WERI-Rb-1 (cell line): ENCODE measurements at regions not wholly inside any gene's neighbourhood (a gene's known extent, or its start where the extent isn't known, plus 50 kb on each side); places are given as distances from the start of the nearest gene placed in this dataset.

ENCODE experiments used
- DNase-seq: peaks from one replicate; pipeline ENCODE4 v3.0.0-alpha.2; 2020
- H3K27ac ChIP-seq: fragments of 250-450 bp; sonication (Bioruptor Pico); 2 replicates; pipeline ENCODE4 v1.5.1; 2020; ENCODE audit warnings: mild to moderate bottlenecking, moderate library complexity
- H3K27me3 ChIP-seq: fragments of 250-450 bp; sonication (Bioruptor Pico); 2 replicates; pipeline ENCODE4 v1.5.1; 2021; ENCODE audit warnings: mild to moderate bottlenecking, low read depth, moderate library complexity; ENCODE audit not compliant: insufficient read depth, severe bottlenecking
- H3K36me3 ChIP-seq: fragments of 250-450 bp; sonication (Bioruptor Pico); 2 replicates; pipeline ENCODE4 v1.5.1; 2020; ENCODE audit warnings: mild to moderate bottlenecking, moderate library complexity
- H3K4me3 ChIP-seq: 2 replicates; pipeline ENCODE4 v1.5.1; 2011; ENCODE audit warnings: low read depth, mild to moderate bottlenecking, control low read depth, low read length
- H3K9me3 ChIP-seq: fragments of 250-450 bp; sonication (Bioruptor Pico); 2 replicates; pipeline ENCODE4 v1.5.1; 2021; ENCODE audit warnings: mild to moderate bottlenecking, moderate library complexity; ENCODE audit not compliant: severe bottlenecking
- TF ChIP-seq, protein P1 (sequence below): IDR thresholded peaks from 2 replicates; pipeline ENCODE4 v1.5.1; 2011; ENCODE audit warnings: low read depth, mild to moderate bottlenecking, control low read depth, inconsistent platforms, low read length

DNA sequence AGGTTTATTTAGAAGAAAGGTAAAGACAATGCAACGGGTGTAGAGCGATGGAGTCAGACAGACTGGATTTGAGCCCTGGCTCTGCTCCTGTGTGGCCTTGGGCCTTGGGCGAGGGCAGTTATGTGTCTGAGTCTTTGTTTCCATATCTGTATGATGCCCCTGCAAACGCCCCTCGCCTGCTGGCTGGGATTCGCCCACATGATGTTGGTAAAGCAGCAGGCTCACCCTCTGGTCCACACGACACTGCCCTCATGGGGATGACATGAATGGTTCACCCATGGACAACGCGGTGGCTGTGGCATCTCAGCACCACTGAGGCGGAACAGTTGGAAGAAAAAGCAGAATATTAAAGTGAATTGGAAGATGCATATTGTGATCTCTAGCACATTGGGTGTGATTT, 60.3 kb downstream of the FOXL1 start:
- Histone ChIP-seq H3K27me3 (no peaks in the 10 kb centered on the region), H3K4me3 (no peak overlapping the region), H3K9me3 (no peaks in the 10 kb centered on the region), H3K27ac (no peak overlapping the region), H3K36me3 (no peaks in the 10 kb centered on the region)
- no peak for DNase-seq
- TF ChIP-seq, protein P1, sequence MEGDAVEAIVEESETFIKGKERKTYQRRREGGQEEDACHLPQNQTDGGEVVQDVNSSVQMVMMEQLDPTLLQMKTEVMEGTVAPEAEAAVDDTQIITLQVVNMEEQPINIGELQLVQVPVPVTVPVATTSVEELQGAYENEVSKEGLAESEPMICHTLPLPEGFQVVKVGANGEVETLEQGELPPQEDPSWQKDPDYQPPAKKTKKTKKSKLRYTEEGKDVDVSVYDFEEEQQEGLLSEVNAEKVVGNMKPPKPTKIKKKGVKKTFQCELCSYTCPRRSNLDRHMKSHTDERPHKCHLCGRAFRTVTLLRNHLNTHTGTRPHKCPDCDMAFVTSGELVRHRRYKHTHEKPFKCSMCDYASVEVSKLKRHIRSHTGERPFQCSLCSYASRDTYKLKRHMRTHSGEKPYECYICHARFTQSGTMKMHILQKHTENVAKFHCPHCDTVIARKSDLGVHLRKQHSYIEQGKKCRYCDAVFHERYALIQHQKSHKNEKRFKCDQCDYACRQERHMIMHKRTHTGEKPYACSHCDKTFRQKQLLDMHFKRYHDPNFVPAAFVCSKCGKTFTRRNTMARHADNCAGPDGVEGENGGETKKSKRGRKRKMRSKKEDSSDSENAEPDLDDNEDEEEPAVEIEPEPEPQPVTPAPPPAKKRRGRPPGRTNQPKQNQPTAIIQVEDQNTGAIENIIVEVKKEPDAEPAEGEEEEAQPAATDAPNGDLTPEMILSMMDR = no peak

DNA sequence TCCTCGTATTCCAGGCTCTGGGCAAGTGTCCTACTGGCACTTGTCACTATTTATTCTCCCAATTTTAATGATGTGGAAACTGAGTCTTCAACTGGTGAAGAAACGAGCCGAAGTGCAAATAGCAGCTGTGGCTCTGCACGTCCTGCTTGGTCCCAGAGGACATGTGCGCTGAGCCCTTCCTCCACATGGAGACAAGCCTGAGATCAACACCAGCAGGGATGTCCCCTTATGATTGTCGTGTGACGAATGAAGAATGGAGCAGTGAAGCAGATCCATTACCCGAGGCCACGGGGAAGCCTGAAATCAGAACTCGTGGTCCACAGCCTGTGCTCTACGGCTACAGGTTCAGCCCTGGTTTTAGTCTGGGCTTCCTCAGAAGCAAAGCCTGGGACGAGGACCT, 61.0 kb downstream of the FOXL1 start:
- no peak overlapping the region for H3K27ac ChIP-seq
- no peaks in the 10 kb centered on the region for H3K27me3 ChIP-seq

DNA sequence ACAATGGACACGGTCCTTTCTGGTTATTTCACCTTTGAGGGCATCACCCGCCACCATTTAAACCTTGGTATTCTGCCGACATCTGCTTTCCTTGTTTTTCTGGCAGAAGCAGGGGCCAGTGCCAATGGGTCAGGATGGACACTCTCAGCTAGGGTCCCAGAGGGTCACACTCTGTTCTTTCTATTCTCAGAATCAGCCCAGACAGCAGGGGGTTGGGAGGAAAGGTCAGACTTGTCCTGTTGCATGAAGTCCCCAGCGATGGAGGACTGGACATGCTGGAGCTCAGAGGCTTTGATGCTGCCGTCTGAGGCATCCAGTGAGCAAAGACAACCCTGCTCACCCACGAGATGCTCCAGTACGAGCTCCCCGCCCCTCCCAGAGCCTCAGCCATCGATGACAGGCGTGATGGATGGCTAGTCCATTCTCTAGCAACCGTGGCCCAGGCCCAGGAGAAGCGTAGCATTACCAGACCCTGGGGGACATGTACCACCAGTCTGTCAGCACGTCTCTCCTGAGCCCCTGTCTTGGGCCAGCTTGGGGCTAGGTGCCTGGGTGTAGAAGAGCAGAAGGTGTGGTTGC, 62.0 kb downstream of the FOXL1 start:
- no peaks in the 10 kb centered on the region for H3K9me3 ChIP-seq
- H3K27me3 ChIP-seq = no peaks in the 10 kb centered on the region
- H3K27ac ChIP-seq = no peak overlapping the region
- no peak for DNase-seq
- TF ChIP-seq, protein P1 = no peak
- no peaks in the 10 kb centered on the region for H3K36me3 ChIP-seq
- no peak overlapping the region for H3K4me3 ChIP-seq

More for the DNA sequence above, 61.0 kb downstream of the FOXL1 start:
- H3K36me3 ChIP-seq = no peaks in the 10 kb centered on the region
- no peak for DNase-seq
- TF ChIP-seq, protein P1 = no peak
- no peaks in the 10 kb centered on the region for H3K9me3 ChIP-seq
- H3K4me3 ChIP-seq = no peak overlapping the region

DNA sequence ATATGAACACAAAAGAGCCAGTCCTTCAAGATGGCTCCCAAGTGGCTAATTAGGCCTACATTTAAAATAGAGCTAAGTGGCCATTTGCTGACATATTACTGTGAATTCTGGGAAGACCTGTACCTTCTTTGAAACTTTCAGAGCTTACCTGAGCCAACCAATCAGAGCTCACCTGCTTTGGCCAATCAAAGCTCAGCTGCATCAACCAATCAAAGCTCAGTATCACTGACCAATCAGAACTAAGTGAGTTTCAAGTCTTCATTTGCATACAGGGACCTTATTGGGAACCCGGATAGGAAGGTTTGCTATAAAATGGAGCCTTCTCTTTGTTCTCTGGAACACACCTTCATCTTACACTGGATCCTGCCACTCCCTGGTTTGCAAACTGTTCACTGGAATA, 63.7 kb downstream of the FOXL1 start:
- Histone ChIP-seq H3K27ac (no peak overlapping the region), H3K4me3 (no peak overlapping the region), H3K27me3 (no peaks in the 10 kb centered on the region), H3K36me3 (no peaks in the 10 kb centered on the region), H3K9me3 (no peaks in the 10 kb centered on the region)
- TF ChIP-seq, protein P1 = no peak
- no peak for DNase-seq

DNA sequence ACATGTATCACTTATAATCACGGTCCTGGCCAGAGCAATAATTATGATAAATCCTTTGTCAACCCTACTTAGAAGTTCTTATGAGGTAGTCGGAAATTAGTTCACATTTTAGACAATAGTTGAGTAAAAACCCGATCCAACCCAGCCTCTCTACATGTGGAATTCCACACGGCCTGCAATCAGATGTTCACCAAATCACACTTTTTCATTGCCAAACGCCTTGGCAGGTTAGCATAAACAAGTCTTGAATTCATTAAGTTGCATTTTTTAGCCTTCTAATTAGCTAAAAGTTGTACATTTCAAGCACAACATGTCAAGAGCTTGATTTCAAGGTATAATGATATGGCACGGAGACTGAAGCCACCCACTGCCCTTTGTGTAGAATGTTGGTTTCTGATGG, 65.3 kb downstream of the FOXL1 start:
- H3K27ac ChIP-seq = no peak overlapping the region
- H3K27me3 ChIP-seq = no peaks in the 10 kb centered on the region
- H3K4me3 ChIP-seq = no peak overlapping the region
- DNase-seq = no peak
- no peaks in the 10 kb centered on the region for H3K9me3 ChIP-seq
- TF ChIP-seq, protein P1 = no peak
- no peaks in the 10 kb centered on the region for H3K36me3 ChIP-seq

DNA sequence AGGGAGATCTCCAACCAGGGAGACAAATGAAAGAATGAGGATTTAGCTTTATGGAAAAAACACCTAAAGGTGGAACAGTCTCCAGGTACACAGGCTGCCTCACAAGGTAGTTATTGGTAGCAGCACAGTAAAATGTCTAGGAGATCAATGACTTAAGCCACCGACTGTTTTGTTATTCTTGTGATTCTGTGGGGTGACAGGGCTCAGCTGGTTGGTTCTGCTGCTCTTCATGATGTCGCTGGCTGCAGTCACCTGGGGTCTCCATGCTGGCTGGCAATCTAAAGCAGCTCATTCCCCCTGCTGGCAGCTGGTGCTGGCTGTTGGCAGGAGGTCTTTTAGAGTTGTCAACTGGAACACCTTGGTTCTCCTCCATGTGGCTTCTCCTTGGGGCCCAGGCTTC, 69.2 kb downstream of the FOXL1 start:
- H3K9me3 ChIP-seq = no peaks in the 10 kb centered on the region
- H3K27ac ChIP-seq = no peak overlapping the region
- no peak overlapping the region for H3K4me3 ChIP-seq
- H3K36me3 ChIP-seq = no peaks in the 10 kb centered on the region
- no peak for DNase-seq
- H3K27me3 ChIP-seq = no peaks in the 10 kb centered on the region
- TF ChIP-seq, protein P1 = no peak
